HG02885 (cell line): ENCODE measurements at regions not wholly inside any gene's neighbourhood (a gene's known extent, or its start where the extent isn't known, plus 50 kb on each side); places are given as distances from the start of the nearest gene placed in this dataset.
"Not testable (repeated sequence)": the region's sequence is repeated elsewhere in the genome, so short reads cannot be mapped to it uniquely, and the experiment has no call there.

Source experiments
- ATAC-seq: cut with Tn5 transposase; IDR thresholded peaks from one replicate; pipeline ENCODE4 v1.9.1; 2021; ENCODE audit warnings: mild to moderate bottlenecking; ENCODE audit not compliant: unreplicated experiment, poor library complexity

DNA sequence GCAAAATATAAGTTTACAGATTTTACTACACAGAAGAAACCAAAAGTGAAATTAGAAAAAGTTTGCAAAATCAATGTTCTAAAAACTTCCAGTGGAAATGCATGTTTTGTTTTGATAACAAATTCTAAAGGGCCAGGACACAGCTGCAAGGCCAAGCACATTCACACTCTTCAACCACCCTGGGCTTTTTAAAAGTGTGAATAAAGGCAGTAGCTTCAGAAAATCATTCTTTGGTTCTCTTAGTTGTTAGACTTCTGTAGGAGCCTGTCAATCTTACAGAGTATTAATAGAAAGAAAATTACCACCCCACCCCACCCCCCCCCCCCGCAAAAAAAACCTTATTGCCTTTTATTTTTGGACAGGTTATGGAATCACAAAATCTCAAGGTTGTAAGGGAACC, 105.2 kb upstream of the EGLN3 start:
- ATAC-seq, result no peak

DNA sequence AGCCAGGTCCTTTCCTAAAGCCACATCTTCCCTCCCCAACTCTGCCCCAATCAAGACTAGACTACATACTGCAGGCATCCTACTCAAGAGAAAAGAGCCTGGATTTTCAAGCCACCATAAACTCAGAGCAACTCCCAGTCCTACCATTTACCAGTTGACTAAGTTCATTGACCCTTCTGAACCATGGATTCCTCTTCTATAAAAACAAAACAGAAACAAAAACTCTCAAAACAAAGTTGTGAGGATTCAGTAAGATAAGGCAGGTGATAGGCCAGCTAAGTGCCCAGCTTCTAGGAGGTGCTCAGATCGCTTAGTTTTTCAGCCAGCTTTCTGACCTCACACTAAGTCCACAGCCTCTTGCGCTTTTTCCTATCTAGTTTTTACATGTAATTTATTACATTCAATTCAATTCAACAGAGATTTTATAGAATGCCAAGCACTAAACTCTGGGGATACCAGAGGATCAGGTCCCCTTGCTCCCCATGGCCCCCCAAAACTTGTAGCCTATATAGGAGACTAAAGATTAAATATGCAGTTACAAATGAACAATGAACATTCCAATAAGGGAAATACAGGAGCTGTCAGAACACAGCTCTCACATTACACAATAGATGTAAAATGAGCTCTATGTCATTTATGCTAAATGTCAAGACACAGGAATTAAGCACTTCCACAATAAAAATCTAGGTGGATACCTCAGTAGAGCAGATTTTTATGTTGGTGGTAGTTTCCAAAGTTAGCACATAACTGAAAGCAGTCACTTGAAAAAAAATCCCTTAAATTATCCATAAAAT, 104.5 kb upstream of the EGLN3 start:
- ATAC-seq, result no peak

DNA sequence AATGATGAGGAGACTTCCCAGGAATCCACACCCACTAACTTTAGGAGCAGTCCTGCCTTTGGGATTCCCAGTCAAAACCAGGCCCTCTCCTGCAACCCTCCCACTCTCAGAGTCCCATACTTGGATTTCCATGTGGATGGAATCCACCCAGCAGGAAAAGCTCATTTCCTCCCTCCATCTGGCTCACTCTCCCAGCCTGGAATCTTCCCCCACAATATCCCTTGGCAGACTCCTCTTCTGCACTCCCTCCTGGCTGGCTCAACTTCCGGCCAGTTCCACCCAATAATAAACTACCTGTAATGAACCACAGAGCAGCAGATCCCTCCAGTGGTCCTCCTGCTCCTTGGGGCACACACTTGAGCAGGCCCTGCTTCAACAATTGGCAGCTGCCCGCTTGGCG, 102.8 kb upstream of the EGLN3 start:
- ATAC-seq, result no peak

DNA sequence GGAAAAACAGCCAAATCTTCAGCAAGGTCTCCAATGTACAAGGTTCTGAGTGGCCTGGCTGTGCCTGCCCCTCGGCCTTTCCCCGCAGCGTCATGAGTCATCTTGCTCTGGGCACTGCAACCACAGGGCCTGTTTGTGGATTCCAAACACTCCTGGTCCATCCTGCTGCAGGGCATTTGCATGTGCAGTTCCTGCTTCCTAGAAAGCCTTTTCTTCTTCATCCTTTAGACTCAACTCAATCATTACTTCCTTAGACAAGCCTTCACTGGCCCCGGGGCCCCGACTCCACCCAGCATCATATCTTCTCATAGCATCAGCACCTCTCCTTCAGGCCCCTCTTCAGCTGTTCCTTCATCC, 101.8 kb upstream of the EGLN3 start:
- ATAC-seq, result no peak

DNA sequence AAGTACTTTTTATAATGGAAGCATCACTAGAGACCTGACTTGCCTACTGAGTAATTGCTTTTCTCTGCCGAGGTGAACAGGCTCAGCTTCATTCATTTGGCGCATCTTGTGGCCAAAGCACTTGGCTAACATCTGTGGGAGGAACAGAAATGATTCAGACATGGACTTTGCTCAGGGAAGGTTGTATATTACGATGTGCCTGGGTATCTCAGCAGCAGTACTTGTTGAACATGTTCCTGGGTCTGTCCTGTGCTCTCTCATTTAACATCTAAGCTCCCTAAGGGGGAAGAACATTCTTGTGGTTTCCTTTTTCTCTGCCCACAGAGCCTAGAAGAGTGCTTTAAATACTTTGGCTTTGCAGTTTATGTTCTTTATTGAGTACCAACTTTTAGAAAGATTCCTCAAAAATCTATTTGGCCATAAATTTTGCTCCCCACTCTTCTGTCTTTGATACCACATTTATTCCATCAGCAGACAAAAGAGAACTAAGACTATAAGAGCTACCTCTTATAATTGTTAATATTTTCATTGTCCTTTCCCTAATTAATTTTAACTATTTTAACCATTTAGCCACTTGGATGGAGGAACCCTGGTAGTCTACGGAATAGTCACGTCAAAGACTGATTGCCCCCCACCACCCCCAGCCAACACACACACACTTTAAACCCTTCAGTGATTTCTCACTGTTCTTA, 101.2 kb upstream of the EGLN3 start:
- peak; percentile 69 for ATAC-seq

DNA sequence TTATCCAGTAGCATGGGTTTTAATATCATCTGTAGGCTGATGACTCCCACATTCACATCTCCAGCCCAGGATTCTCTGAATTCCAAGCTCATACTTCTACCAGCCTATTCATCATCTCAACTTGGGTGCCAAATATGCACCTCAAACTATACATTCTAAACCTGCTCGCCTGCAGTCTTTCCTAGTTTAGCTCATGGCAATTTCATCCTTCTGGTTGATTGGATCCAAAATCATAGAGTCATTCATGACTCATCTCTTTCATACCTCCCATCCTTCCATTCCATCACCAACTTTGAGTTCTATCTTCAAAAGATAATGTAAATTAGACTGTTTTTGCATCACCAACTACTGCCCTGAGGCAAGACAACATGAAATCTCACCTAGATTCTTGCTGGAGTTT, 99.7 kb upstream of the EGLN3 start:
- no peak for ATAC-seq

DNA sequence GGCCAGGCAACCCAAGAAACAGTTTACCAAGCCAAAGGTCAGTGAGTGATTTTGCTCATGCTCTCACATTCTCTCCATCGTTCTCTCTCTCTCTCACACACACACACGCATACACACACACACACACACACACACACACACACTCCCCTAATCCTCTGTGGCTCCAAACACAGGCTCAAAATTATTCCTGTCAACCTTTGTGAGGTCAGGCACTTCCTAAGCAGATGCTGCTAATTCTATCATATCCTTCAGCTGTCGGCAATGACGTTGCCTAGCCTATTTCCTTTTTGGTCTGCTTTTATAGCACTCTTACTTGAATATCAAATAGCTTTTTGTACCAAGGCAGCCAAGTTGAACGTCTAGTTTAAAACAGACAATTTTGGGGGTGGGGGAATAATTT, 98.9 kb upstream of the EGLN3 start:
- ATAC-seq, result no peak

DNA sequence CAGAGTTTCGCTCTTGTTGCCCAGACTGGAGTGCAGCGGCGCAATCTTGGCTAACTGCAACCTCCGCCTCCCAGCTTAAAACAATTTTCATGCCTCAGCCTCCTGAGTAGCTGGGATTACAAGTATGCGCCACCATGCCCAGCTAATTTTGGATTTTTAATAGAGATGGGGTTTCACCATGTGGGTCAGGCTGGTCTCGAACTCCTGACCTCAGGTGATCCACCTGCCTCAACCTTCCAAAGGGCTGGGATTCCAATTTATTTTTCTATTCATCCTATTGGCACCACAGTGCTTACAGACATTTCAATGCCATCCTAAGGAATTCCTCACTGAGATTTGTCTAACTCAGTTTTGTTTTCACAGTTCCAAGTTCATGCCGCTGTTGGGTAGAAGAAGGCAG, 98.3 kb upstream of the EGLN3 start:
- not testable (repeated sequence) for ATAC-seq

DNA sequence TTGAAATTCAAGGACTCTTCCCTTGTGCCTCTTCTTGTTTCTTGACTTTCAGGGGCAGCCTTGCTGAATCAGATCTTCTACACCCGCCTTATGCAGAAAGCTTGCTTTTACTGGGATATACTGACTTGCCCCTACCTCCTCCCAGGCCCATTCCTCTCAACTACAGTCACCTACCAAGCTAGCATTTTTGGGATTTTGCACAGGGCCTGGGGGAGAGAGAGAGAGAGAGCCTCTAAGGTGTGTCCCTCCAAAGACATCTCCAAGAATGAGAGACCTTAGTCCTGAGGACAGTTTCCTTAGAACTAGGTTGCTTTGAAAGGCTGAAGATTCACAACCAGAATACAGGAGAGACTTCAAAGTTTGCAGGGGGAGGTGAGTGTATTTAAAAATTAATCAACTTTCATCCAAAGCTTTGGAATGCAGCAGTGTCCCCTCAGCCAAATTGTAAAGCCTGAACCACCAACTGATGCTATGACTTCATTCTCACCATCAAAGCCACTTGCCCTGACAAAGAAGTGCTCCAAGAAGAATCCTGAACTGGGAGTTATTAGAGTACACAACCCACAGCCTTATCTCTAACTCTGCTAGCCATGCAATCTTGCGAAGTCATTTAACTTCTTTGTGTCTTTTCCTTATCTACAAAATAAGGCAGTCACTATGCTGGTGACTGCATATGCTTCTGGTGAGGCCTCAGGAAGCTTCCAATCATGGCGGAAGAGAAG, 96.1 kb upstream of the EGLN3 start:
- ATAC-seq, result no peak

DNA sequence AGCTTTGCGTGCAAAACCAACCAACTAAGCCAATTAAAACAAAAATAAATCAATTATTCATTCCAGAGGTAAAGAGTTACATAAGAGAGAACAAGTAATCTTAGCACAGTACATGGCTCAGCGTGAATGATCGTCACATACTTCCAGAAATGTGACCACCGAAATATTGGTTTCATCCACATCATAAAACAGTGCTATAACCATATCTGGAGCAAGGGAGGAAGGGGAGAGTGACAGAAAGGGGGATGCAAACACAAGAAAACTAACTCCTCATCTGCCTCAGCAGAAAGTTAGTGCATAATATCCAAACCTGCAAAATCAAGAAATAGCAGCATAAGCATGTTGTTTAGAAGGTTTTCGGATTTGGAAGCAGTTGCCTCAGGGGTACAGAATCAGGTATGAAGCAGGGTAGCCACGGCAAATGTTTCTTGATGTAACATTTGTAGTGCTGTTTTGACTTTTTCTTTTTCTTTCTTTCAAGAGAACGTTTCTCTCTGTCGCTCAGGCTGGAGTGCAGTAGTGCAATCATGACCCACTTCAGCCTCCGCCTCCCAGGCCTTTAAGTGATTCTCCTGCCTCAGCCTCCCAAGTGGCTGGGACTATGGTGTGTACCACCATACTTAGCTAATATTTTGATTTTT, 93.9 kb upstream of the EGLN3 start:
- ATAC-seq, result no peak

DNA sequence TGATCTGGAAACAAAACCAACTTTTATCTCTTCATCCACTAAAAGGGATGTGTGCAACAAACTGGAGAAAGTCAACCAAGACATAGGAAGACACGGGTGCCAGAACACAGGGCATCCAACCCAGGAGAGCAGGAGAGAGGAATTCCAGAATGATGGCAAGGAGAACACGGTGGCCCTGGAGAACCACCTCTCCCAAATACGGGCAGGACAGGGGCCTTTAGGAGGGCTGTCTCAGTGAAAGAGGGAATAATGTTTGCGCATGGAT, 93.4 kb upstream of the EGLN3 start:
- ATAC-seq, result no peak

DNA sequence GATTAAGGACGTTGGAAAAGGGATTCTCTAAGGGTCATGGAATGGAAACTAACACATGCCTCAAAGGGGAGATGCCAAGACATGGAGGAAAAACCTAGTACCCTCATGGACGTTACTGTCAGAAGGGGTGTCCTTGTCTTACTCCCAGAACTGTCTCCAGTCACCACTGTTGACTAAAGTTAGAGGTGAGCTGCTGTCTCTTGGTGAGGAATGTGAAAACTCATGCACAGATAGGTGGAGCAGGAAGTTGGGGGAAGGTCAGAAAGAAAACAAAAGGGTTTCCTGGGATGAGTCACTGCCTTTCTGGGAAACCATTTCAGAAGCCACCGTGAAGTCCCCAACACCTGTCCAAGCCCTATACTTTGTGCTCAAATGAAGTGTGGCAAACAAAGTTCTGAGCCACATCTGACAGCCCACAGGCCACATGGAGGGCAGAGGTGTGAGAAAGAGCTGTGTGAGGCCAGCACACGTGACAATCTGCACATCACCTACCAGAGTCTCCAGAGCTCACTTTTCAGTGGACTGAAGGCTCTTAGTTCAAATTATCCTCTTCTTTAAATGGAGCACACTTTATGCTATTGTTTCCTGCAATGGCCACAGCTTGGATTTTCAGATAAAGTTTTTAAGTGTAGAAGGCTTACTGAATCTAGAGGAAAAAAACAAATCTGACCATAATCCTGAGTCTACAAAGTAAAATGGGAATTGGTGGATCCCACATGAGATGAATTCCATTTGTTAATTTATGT, 92.9 kb upstream of the EGLN3 start:
- ATAC-seq, result peak; percentile 95

DNA sequence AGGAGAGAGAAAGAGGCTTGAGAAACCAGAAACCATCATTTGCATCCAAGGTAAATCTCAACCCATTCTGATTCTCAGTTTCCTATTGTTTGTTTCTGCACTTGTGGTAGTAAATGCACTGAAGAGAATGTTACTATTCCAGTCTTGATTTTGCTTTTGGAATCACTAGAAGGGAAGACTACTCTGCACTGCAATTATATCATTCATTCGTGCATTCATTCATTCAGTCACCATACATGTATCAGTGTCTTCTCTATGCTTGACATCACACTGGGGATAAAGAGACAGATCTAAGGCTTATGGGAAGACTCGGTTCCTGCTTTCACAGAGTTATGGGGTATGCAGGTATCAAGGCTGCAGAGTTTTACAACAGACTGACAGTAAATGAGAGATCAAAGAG, 90.3 kb upstream of the EGLN3 start:
- no peak for ATAC-seq

DNA sequence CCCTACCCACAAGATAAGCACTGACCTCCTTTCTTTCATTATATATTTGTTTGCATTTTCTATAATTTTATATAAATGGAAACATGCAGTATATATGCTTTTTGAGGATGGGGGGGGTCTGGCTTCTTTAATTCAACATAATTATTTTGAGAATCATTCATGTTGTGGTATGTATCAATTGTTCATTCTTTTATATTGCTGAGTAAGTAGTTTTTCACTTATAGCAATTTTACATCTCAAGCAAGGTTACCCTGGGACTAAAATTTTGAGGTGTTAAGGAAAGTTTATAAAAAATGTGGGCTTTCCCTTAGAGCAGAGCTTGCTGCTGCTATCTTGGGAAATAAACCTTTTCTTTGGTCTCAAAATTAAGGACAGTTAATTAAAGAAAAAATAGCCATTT, 89.9 kb upstream of the EGLN3 start:
- ATAC-seq, result no peak

DNA sequence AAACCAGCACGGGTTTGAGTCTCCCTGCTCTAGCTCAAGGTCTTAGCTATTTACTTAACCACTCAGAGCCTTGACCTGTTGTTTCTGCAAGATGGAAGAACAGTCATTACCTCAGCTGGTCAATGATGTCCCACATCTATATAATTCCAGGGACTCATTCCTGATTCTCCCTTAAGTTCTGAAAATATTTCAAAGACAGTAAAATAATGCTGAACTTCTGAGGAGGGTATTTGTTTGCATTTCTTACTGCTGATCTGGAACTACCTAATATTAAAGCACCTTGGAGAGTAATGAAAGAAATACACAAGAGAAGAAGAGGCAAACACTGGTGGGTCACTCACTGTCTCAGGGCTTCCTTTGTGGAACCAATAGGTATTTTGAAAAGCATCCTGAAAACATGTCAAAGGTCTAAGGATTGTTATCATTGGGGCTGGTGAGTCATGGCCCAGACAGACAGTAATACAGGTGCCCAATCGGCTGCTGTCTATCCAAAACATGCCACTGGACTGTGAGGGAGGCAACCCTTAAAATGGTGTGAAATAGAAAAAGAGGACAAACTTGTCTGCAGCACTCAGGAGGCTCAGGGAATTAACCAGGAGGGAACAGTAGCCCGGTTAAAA, 88.7 kb upstream of the EGLN3 start:
- no peak for ATAC-seq

DNA sequence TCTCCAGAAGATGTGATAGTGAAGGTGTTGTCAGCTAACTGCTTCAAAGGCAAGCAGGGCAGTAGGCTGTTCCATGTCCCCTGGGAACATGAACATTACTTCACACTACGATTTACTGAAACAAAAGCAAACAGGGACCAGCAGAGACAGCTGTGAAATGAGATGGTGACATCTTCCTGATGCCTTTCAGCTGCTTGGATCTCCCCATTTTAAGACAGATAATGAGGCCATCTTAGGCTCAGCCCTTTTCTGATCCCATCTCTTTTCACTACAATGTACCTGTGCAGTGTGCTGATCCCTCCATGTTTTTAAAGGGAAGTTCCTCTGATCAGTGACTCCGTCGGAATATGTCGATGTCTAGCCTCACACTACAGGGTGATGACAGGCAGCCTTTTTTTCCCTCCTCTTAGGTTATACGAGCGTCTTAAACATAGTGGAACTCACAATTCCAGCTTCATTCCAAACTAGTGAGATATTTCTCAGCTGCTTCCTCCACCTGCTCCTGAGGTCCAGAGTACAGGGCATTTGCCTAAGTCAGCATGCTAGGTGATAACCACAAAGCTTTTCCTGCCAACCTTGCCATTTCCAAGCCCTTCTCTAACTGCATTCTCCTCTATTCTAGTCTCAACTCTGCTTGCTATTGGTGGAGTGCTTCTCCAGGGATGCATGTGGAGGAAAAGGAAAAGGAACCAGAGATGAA, 87.6 kb upstream of the EGLN3 start:
- ATAC-seq, result no peak

DNA sequence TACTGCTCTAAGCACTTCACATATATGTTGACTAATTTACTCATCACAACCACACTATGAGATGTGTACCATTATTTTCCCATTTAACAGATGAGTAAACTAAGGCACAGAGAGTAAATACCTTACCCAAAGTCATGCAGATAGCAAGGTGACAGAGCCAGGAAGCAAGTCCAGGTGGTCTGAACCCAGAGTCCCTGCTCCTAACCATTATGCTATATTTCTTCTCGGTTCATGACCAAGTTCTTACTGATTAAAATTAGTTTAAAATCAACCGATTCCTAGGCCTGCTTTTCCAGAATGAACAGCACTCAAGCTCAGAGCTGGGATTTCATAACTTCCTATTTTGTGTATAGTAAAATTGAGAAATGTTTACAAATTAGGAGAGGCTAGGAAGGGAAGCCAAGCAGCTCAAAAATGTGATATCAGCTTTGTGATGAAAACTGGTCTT, 85.5 kb upstream of the EGLN3 start:
- ATAC-seq, result no peak

DNA sequence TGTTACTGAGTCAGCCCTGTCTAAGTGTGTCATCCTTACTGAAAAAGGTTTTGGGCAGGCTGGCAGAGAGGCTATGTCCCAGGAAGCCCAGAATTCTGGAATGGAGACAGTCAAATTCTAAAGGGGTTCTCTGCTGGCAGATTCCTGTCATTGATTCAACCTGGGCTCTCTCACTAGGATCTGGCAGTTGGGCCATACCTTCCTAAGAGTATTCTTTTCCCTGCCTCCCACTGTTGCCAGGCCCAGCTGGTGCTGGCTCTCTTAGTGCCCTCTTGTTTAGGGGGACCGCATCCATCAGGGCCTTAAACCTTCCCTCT, 85.0 kb upstream of the EGLN3 start:
- ATAC-seq, result no peak

DNA sequence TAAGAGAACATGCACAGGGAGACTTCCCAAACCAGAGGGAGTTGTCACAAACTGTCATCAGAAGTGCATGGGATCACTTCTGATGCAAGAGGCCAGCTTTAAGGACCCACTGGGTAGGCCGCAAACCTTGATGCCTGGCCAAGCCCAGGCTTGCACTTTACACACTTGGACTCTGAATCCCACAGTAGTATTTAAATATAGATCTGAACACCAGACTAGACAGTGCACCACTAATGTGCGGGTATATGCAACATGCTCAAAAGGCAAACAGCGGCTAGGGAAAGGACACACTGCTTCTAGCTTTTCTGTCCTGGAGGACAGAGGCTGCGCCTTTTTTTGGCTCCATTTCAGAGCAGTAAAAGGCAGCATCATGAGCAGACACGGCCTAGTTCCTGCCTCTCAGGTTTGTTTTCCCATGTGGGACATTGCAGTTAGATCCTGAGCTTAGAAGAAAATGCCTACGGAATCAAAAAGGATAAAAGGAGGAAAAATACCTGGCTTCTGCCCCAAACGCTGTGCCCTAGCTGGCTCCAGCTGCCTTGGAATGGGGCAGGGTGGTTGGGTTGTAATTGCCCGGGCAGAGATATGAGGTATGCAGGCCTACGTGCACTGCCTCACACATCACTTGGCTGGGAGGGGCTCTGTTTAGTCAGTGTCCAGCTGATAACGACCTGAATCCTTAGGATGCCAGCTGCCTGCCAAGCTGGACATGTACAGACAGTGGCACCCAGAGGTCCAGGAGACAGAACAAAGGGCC, 84.5 kb upstream of the EGLN3 start:
- ATAC-seq, result no peak
